ENCODE measurements at regions not wholly inside any gene's neighbourhood (a gene's known extent, or its start where the extent isn't known, plus 50 kb on each side); places are given as distances from the start of the nearest gene placed in this dataset.
"Not testable (repeated sequence)": the region's sequence is repeated elsewhere in the genome, so short reads cannot be mapped to it uniquely, and the experiment has no call there.

GRCh38 chr6:30832864-30833263, 51.5 kb upstream of the DDR1 start:
- no peak for DNase-seq

- no peak for DNase-seq
These were observed 53.9 kb upstream of the DDR1 start for GRCh38 chr6:30830438-30830837.

- no peak for DNase-seq
These were observed 54.6 kb upstream of the DDR1 start for GRCh38 chr6:30829639-30830255.

- DNase-seq, result no peak
These were observed 55.3 kb upstream of the DDR1 start for GRCh38 chr6:30829033-30829432.

- DNase-seq, result peak; percentile 87
These were observed 56.0 kb upstream of the DDR1 start for GRCh38 chr6:30828027-30828962.

- DNase-seq, result peak; percentile 27
These were observed 57.4 kb upstream of the DDR1 start for GRCh38 chr6:30826961-30827342.

- no peak for DNase-seq
These were observed 59.6 kb upstream of the DDR1 start for GRCh38 chr6:30824698-30825097.

GRCh38 chr6:30823534-30823865, 60.8 kb upstream of the DDR1 start:
- DNase-seq, result no peak

- DNase-seq, result peak; percentile 52
These were observed 62.2 kb upstream of the DDR1 start for GRCh38 chr6:30821862-30822784.

- DNase-seq, result peak; percentile 81
These were observed 64.1 kb upstream of the DDR1 start for GRCh38 chr6:30820193-30820592.

GRCh38 chr6:30819297-30819917, 64.9 kb upstream of the DDR1 start:
- no peak for DNase-seq

- peak; percentile 83 for DNase-seq
These were observed 65.9 kb upstream of the DDR1 start for GRCh38 chr6:30818391-30818841.

- no peak for DNase-seq
These were observed 67.3 kb upstream of the DDR1 start for GRCh38 chr6:30816791-30817739.

GRCh38 chr6:30816296-30816695, 68.0 kb upstream of the DDR1 start:
- not testable (repeated sequence) for DNase-seq

- DNase-seq, result peak; percentile 45
These were observed 69.1 kb upstream of the DDR1 start for GRCh38 chr6:30815041-30815742.

- peak; percentile 90 for DNase-seq
These were observed 69.9 kb upstream of the DDR1 start for GRCh38 chr6:30814146-30815040.

- DNase-seq, result peak; percentile 43
These were observed 69.3 kb upstream of the IER3 start for GRCh38 chr6:30813631-30814145.

- no peak for DNase-seq
These were observed 66.5 kb upstream of the IER3 start for GRCh38 chr6:30810813-30811339.

GRCh38 chr6:30807566-30807965, 63.2 kb upstream of the IER3 start:
- not testable (repeated sequence) for DNase-seq

All from EL (cell line).